ENCODE measurements at regions not wholly inside any gene's neighbourhood (a gene's known extent, or its start where the extent isn't known, plus 50 kb on each side); places are given as distances from the start of the nearest gene placed in this dataset.
A peak's percentile ranks its signal among the peaks of the same experiment; 100 is the strongest.

- ChIA-PET POLR2A (no interaction called here), CTCF (interaction anchor here (0.6 kb wide), 1 partner anchor 70 kb away, joined by 3 read pairs; no protein-coding TSS in a partner anchor)
- Mint-ChIP-seq H3K4me1 (ENCODE audit: low read depth) (no peaks in the 10 kb centered on the region), H3K9me3 (no peaks in the 10 kb centered on the region), H3K27me3 (no peaks in the 10 kb centered on the region), H3K27ac (no peak overlapping the region), H3K36me3 (no peaks in the 10 kb centered on the region), H3K4me3 (no peak overlapping the region)
- DNase-seq, result no peak
- intact Hi-C loops (cut with micrococcal nuclease), result no loop called here
Measured at GRCh38 chr4:106512706-106513105, 144.1 kb upstream of the GIMD1 start.

- intact Hi-C loops (cut with micrococcal nuclease), result no loop called here
- POLR2A ChIA-PET, result no interaction called here
- H3K27me3 Mint-ChIP-seq, result peaks cover 2% of the 10 kb centered on the region
- CTCF ChIA-PET, result no interaction called here
- H3K9me3 Mint-ChIP-seq, result no peaks in the 10 kb centered on the region
- H3K27ac Mint-ChIP-seq, result no peak overlapping the region
- H3K36me3 Mint-ChIP-seq, result no peaks in the 10 kb centered on the region
- no peak overlapping the region for H3K4me3 Mint-ChIP-seq
- no peaks in the 10 kb centered on the region for H3K4me1 Mint-ChIP-seq (ENCODE audit: low read depth)
- no peak for DNase-seq
Measured at GRCh38 chr4:106507440-106507839, 138.9 kb upstream of the GIMD1 start.

- intact Hi-C loops (cut with micrococcal nuclease), result no loop called here
Measured at GRCh38 chr4:106503116-106504050, 134.8 kb upstream of the GIMD1 start.

GRCh38 chr4:106502106-106502699 is 133.6 kb upstream of the GIMD1 start:
- no peaks in the 10 kb centered on the region for H3K4me1 Mint-ChIP-seq (ENCODE audit: low read depth)
- ChIA-PET POLR2A (no interaction called here), CTCF (interaction anchor here (1.5 to 2.9 kb wide), 2 partner anchors 132 to 235 kb away, joined by 8 to 12 read pairs; no protein-coding TSS in a partner anchor)
- H3K36me3 Mint-ChIP-seq, result no peaks in the 10 kb centered on the region
- intact Hi-C loops (cut with micrococcal nuclease), result loop anchor here (1.0 kb wide), 3 partner anchors 133 to 236 kb away; no protein-coding TSS in a partner anchor
- H3K4me3 Mint-ChIP-seq, result no peak overlapping the region
- DNase-seq, result peak; percentile 57
- no peaks in the 10 kb centered on the region for H3K9me3 Mint-ChIP-seq
- peaks cover 6% of the 10 kb centered on the region for H3K27me3 Mint-ChIP-seq
- no peak overlapping the region for H3K27ac Mint-ChIP-seq

More at GRCh38 chr4:106503116-106504050, 134.8 kb upstream of the GIMD1 start:
- CTCF ChIA-PET, result interaction anchor here (1.5 to 2.9 kb wide), 3 partner anchors 133 to 265 kb away, joined by 3 to 12 read pairs (median 8); no protein-coding TSS in a partner anchor
- POLR2A ChIA-PET, result no interaction called here
- Mint-ChIP-seq H3K27me3 (peaks cover 6% of the 10 kb centered on the region), H3K27ac (no peak overlapping the region), H3K4me3 (no peak overlapping the region), H3K4me1 (ENCODE audit: low read depth) (no peaks in the 10 kb centered on the region), H3K9me3 (no peaks in the 10 kb centered on the region), H3K36me3 (no peaks in the 10 kb centered on the region)
- DNase-seq, result no peak

GRCh38 chr4:106497271-106497670 is 128.7 kb upstream of the GIMD1 start:
- H3K4me1 Mint-ChIP-seq (ENCODE audit: low read depth), result no peaks in the 10 kb centered on the region
- ChIA-PET CTCF (no interaction called here), POLR2A (no interaction called here)
- no peak for DNase-seq
- intact Hi-C loops (cut with micrococcal nuclease), result no loop called here
- no peaks in the 10 kb centered on the region for H3K36me3 Mint-ChIP-seq
- no peak overlapping the region for H3K27ac Mint-ChIP-seq
- no peak overlapping the region for H3K4me3 Mint-ChIP-seq
- no peaks in the 10 kb centered on the region for H3K9me3 Mint-ChIP-seq
- H3K27me3 Mint-ChIP-seq, result peaks cover 4% of the 10 kb centered on the region

- DNase-seq, result no peak
- no peaks in the 10 kb centered on the region for H3K36me3 Mint-ChIP-seq
- H3K27ac Mint-ChIP-seq, result no peak overlapping the region
- no peaks in the 10 kb centered on the region for H3K4me1 Mint-ChIP-seq (ENCODE audit: low read depth)
- H3K9me3 Mint-ChIP-seq, result peaks cover under 1% of the 10 kb centered on the region
- CTCF ChIA-PET, result no interaction called here
- POLR2A ChIA-PET, result no interaction called here
- intact Hi-C loops (cut with micrococcal nuclease), result no loop called here
- no peak overlapping the region for H3K4me3 Mint-ChIP-seq
- peaks cover 3% of the 10 kb centered on the region for H3K27me3 Mint-ChIP-seq
Measured at GRCh38 chr4:106496061-106496460, 127.5 kb upstream of the GIMD1 start.

- ChIA-PET CTCF (no interaction called here), POLR2A (no interaction called here)
- intact Hi-C loops (cut with micrococcal nuclease), result no loop called here
- no peaks in the 10 kb centered on the region for H3K4me1 Mint-ChIP-seq (ENCODE audit: low read depth)
- peaks cover 2% of the 10 kb centered on the region for H3K9me3 Mint-ChIP-seq
- no peak overlapping the region for H3K4me3 Mint-ChIP-seq
- H3K27me3 Mint-ChIP-seq, result peaks cover 3% of the 10 kb centered on the region
- no peaks in the 10 kb centered on the region for H3K36me3 Mint-ChIP-seq
- no peak overlapping the region for H3K27ac Mint-ChIP-seq
- DNase-seq, result no peak
Measured at GRCh38 chr4:106495476-106495875, 126.9 kb upstream of the GIMD1 start.

- no peak for DNase-seq
- H3K36me3 Mint-ChIP-seq, result no peaks in the 10 kb centered on the region
- no peak overlapping the region for H3K4me3 Mint-ChIP-seq
- no peaks in the 10 kb centered on the region for H3K4me1 Mint-ChIP-seq (ENCODE audit: low read depth)
- intact Hi-C loops (cut with micrococcal nuclease), result no loop called here
- POLR2A ChIA-PET, result no interaction called here
- H3K27me3 Mint-ChIP-seq, result peaks cover 3% of the 10 kb centered on the region
- H3K9me3 Mint-ChIP-seq, result peaks cover 2% of the 10 kb centered on the region
- no peak overlapping the region for H3K27ac Mint-ChIP-seq
- CTCF ChIA-PET, result no interaction called here
Measured at GRCh38 chr4:106494066-106494465, 125.5 kb upstream of the GIMD1 start.

GRCh38 chr4:106493086-106493485 is 124.5 kb upstream of the GIMD1 start:
- Mint-ChIP-seq H3K36me3 (no peaks in the 10 kb centered on the region), H3K4me1 (ENCODE audit: low read depth) (no peaks in the 10 kb centered on the region), H3K27ac (no peak overlapping the region), H3K9me3 (peaks cover 2% of the 10 kb centered on the region), H3K4me3 (no peak overlapping the region), H3K27me3 (no peaks in the 10 kb centered on the region)
- no peak for DNase-seq
- POLR2A ChIA-PET, result no interaction called here
- CTCF ChIA-PET, result no interaction called here
- intact Hi-C loops (cut with micrococcal nuclease), result no loop called here

- H3K27me3 Mint-ChIP-seq, result peaks cover 13% of the 10 kb centered on the region
- H3K9me3 Mint-ChIP-seq, result peaks cover 7% of the 10 kb centered on the region
- POLR2A ChIA-PET, result no interaction called here
- H3K4me3 Mint-ChIP-seq, result no peak overlapping the region
- intact Hi-C loops (cut with micrococcal nuclease), result no loop called here
- H3K4me1 Mint-ChIP-seq (ENCODE audit: low read depth), result no peaks in the 10 kb centered on the region
- no peak for DNase-seq
- no peaks in the 10 kb centered on the region for H3K36me3 Mint-ChIP-seq
- H3K27ac Mint-ChIP-seq, result no peak overlapping the region
- CTCF ChIA-PET, result no interaction called here
Measured at GRCh38 chr4:106486533-106486932, 118.0 kb upstream of the GIMD1 start.

GRCh38 chr4:106481801-106482200 is 113.2 kb upstream of the GIMD1 start:
- CTCF ChIA-PET, result no interaction called here
- no peak for DNase-seq
- H3K4me3 Mint-ChIP-seq, result no peak overlapping the region
- intact Hi-C loops (cut with micrococcal nuclease), result no loop called here
- no peaks in the 10 kb centered on the region for H3K36me3 Mint-ChIP-seq
- POLR2A ChIA-PET, result no interaction called here
- no peaks in the 10 kb centered on the region for H3K4me1 Mint-ChIP-seq (ENCODE audit: low read depth)
- no peak overlapping the region for H3K27ac Mint-ChIP-seq
- peaks cover 5% of the 10 kb centered on the region for H3K9me3 Mint-ChIP-seq
- H3K27me3 Mint-ChIP-seq, result peaks cover 11% of the 10 kb centered on the region

- POLR2A ChIA-PET, result no interaction called here
- no peak overlapping the region for H3K27ac Mint-ChIP-seq
- peaks cover 3% of the 10 kb centered on the region for H3K27me3 Mint-ChIP-seq
- peaks cover 3% of the 10 kb centered on the region for H3K9me3 Mint-ChIP-seq
- H3K4me1 Mint-ChIP-seq (ENCODE audit: low read depth), result no peaks in the 10 kb centered on the region
- H3K36me3 Mint-ChIP-seq, result no peaks in the 10 kb centered on the region
- H3K4me3 Mint-ChIP-seq, result no peak overlapping the region
- no peak for DNase-seq
- intact Hi-C loops (cut with micrococcal nuclease), result no loop called here
- CTCF ChIA-PET, result no interaction called here
Measured at GRCh38 chr4:106478152-106478551, 109.6 kb upstream of the GIMD1 start.

GRCh38 chr4:106476741-106477140 is 108.2 kb upstream of the GIMD1 start:
- ChIA-PET POLR2A (no interaction called here), CTCF (no interaction called here)
- intact Hi-C loops (cut with micrococcal nuclease), result no loop called here
- Mint-ChIP-seq H3K4me1 (ENCODE audit: low read depth) (no peaks in the 10 kb centered on the region), H3K4me3 (no peak overlapping the region), H3K27ac (no peak overlapping the region), H3K27me3 (peaks cover under 1% of the 10 kb centered on the region), H3K9me3 (no peaks in the 10 kb centered on the region), H3K36me3 (no peaks in the 10 kb centered on the region)
- no peak for DNase-seq

All from activated CD4-positive, alpha-beta memory T cell treated with anti-CD3 and anti-CD28 coated beads for 36 hours (primary cell).